Amniotic epithelial cell (primary cell): ENCODE measurements at regions not wholly inside any gene's neighbourhood (a gene's known extent, or its start where the extent isn't known, plus 50 kb on each side); places are given as distances from the start of the nearest gene placed in this dataset.

Experiments
- DNase-seq: peaks from one replicate; pipeline ENCODE4 v3.0.0-alpha.2; 2010; ENCODE audit warnings: low read depth

GRCh38 chr12:81957631-81958030 is 198.5 kb upstream of the PPFIA2 start:
- DNase-seq = no peak

- no peak for DNase-seq
Observed at GRCh38 chr12:81956468-81956860, 197.3 kb upstream of the PPFIA2 start.

GRCh38 chr12:81953541-81953940 is 194.4 kb upstream of the PPFIA2 start:
- no peak for DNase-seq

GRCh38 chr12:81950871-81951270 is 191.7 kb upstream of the PPFIA2 start:
- DNase-seq = no peak

GRCh38 chr12:81949841-81950308 is 190.7 kb upstream of the PPFIA2 start:
- DNase-seq = no peak

- no peak for DNase-seq
Observed at GRCh38 chr12:81949416-81949815, 190.3 kb upstream of the PPFIA2 start.

GRCh38 chr12:81944886-81945285 is 185.7 kb upstream of the PPFIA2 start:
- DNase-seq = no peak

GRCh38 chr12:81942594-81942993 is 183.4 kb upstream of the PPFIA2 start:
- DNase-seq = no peak

- DNase-seq = no peak
Observed at GRCh38 chr12:81930037-81930436, 170.9 kb upstream of the PPFIA2 start.

GRCh38 chr12:81896771-81897170 is 137.6 kb upstream of the PPFIA2 start:
- peak; percentile 4 for DNase-seq

- no peak for DNase-seq
Observed at GRCh38 chr12:81888961-81889360, 129.8 kb upstream of the PPFIA2 start.

- no peak for DNase-seq
Observed at GRCh38 chr12:81888106-81888740, 129.1 kb upstream of the PPFIA2 start.

- no peak for DNase-seq
Observed at GRCh38 chr12:81874586-81874985, 115.4 kb upstream of the PPFIA2 start.

GRCh38 chr12:81874166-81874565 is 115.0 kb upstream of the PPFIA2 start:
- no peak for DNase-seq

GRCh38 chr12:81872400-81872799 is 113.2 kb upstream of the PPFIA2 start:
- DNase-seq = no peak

GRCh38 chr12:81866081-81866480 is 106.9 kb upstream of the PPFIA2 start:
- DNase-seq = no peak

- DNase-seq = no peak
Observed at GRCh38 chr12:81863406-81863805, 104.3 kb upstream of the PPFIA2 start.

- no peak for DNase-seq
Observed at GRCh38 chr12:81859521-81859920, 100.4 kb upstream of the PPFIA2 start.

- no peak for DNase-seq
Observed at GRCh38 chr12:81843599-81843998, 84.4 kb upstream of the PPFIA2 start.

GRCh38 chr12:81835783-81836182 is 76.6 kb upstream of the PPFIA2 start:
- no peak for DNase-seq

- DNase-seq = no peak
Observed at GRCh38 chr12:81819991-81820633, 61.0 kb upstream of the PPFIA2 start.

GRCh38 chr12:81815611-81816010 is 56.5 kb upstream of the PPFIA2 start:
- no peak for DNase-seq

GRCh38 chr12:81811778-81812125 is 52.6 kb upstream of the PPFIA2 start:
- no peak for DNase-seq
